Keratinocyte (primary cell): ENCODE measurements at regions not wholly inside any gene's neighbourhood (a gene's known extent, or its start where the extent isn't known, plus 50 kb on each side); places are given as distances from the start of the nearest gene placed in this dataset.

Source experiments
- DNase-seq: peaks from one replicate; pipeline ENCODE4 v3.0.0-alpha.2; 2011; ENCODE audit warnings: low read depth, missing footprints, low spot score
- FAIRE-seq: peaks from 2 replicates; lab custom pipeline; 2011; peaks lifted over from hg19 to GRCh38; lab: Jason Lieb, UNC
- H2AFZ ChIP-seq: 2 replicates; pipeline ENCODE4 v1.6.0; 2012; ENCODE audit warnings: low read length, control low read depth, inconsistent platforms; ENCODE audit not compliant: control insufficient read depth
- H3K27ac ChIP-seq: 2 replicates; pipeline ENCODE4 v1.5.1; 2011; ENCODE audit warnings: low read length; ENCODE audit not compliant: control insufficient read depth, insufficient read depth
- H3K27me3 ChIP-seq: 3 replicates; pipeline ENCODE4 v1.6.0; 2011; ENCODE audit warnings: low read length; ENCODE audit not compliant: control insufficient read depth, insufficient read depth; ENCODE audit errors: extremely low read depth
- H3K36me3 ChIP-seq, 2 experiments: 2 replicates in 1 of 2; 3 replicates in 1 of 2; pipeline ENCODE4 v1.5.1; 2011; ENCODE audit warnings: low read length in 2 of 2, mild to moderate bottlenecking in 1 of 2; ENCODE audit not compliant: control insufficient read depth in 2 of 2, insufficient read depth in 2 of 2; ENCODE audit errors: extremely low read depth in 1 of 2
- H3K4me1 ChIP-seq: 3 replicates; pipeline ENCODE4 v1.5.1; 2011; ENCODE audit warnings: low read length; ENCODE audit not compliant: control insufficient read depth, insufficient read depth; ENCODE audit errors: extremely low read depth
- H3K4me2 ChIP-seq: 3 replicates; pipeline ENCODE4 v1.6.0; 2011; ENCODE audit warnings: low read depth, low read length; ENCODE audit not compliant: control insufficient read depth, insufficient read depth; ENCODE audit errors: extremely low read depth
- H3K4me3 ChIP-seq, 3 experiments: fragments of 200-600 bp in 1 of 3; sonication (generic) in 1 of 3; 2 replicates in 2 of 3; 3 replicates in 1 of 3; pipeline ENCODE4 v1.5.1; 2011 to 2016; ENCODE audit warnings: low read length in 3 of 3, mild to moderate bottlenecking in 3 of 3, control low read depth in 2 of 3, inconsistent platforms in 1 of 3, low read depth in 1 of 3, mixed read lengths in 1 of 3, mixed run types in 1 of 3, moderate library complexity in 1 of 3; ENCODE audit not compliant: control insufficient read depth in 2 of 3, insufficient read depth in 2 of 3; ENCODE audit errors: extremely low read depth in 1 of 3
- H3K79me2 ChIP-seq: 2 replicates; pipeline ENCODE4 v1.6.0; 2012; ENCODE audit warnings: low read length; ENCODE audit not compliant: control insufficient read depth, insufficient read depth
- H3K9ac ChIP-seq: 3 replicates; pipeline ENCODE4 v1.6.0; 2011; ENCODE audit warnings: low read length; ENCODE audit not compliant: control insufficient read depth, insufficient read depth; ENCODE audit errors: extremely low read depth
- H3K9me1 ChIP-seq: 3 replicates; pipeline ENCODE4 v1.6.0; 2011; ENCODE audit warnings: low read length; ENCODE audit not compliant: control insufficient read depth, insufficient read depth; ENCODE audit errors: extremely low read depth
- H3K9me3 ChIP-seq: 2 replicates; pipeline ENCODE4 v1.5.1; 2012; ENCODE audit warnings: low read depth, low read length; ENCODE audit not compliant: control insufficient read depth
- H4K20me1 ChIP-seq: 3 replicates; pipeline ENCODE4 v1.6.0; 2011; ENCODE audit warnings: low read length; ENCODE audit not compliant: control insufficient read depth, insufficient read depth; ENCODE audit errors: extremely low read depth
- CTCF ChIP-seq, 3 experiments: IDR thresholded peaks in 1 of 3; conservative IDR thresholded peaks in 1 of 3; optimal IDR thresholded peaks in 1 of 3; 2 replicates in 2 of 3; 3 replicates in 1 of 3; pipeline versions ENCODE3 to v1.5.1; 2011; ENCODE audit warnings: low read length in 3 of 3, mild to moderate bottlenecking in 3 of 3, moderate library complexity in 2 of 3, control low read depth in 1 of 3, inconsistent platforms in 1 of 3; ENCODE audit not compliant: insufficient read depth in 2 of 3; ENCODE audit errors: extremely low read depth in 1 of 3
- EZH2 ChIP-seq: IDR thresholded peaks from one replicate; pipeline ENCODE4 v1.6.1; 2012; ENCODE audit warnings: inconsistent platforms, mild to moderate bottlenecking, low read length, moderate library complexity
- dilution Hi-C: fragments of 300-500 bp; cut with MboI; formaldehyde crosslinking; loops from one replicate; pipeline ENCODE4 v1.7.0; 2020; ENCODE audit warnings: low sequenced_read_pairs; ENCODE audit not compliant: extremely low pct_ligation_motif_present

GRCh38 chr2:109038992-109039391 lies 50.0 kb upstream of the EDAR start:
- Histone ChIP-seq H4K20me1 (no peaks in the 10 kb centered on the region), H3K4me3 (no peak overlapping the region), H3K27ac (no peak overlapping the region), H3K9ac (no peak overlapping the region), H2AFZ (no peak overlapping the region), H3K36me3 (no peaks in the 10 kb centered on the region), H3K79me2 (no peaks in the 10 kb centered on the region), H3K9me1 (no peaks in the 10 kb centered on the region), H3K4me1 (no peaks in the 10 kb centered on the region), H3K27me3 (no peaks in the 10 kb centered on the region), H3K4me2 (no peak overlapping the region), H3K9me3 (no peaks in the 10 kb centered on the region)
- FAIRE-seq (no peak), DNase-seq (no peak)
- TF ChIP-seq CTCF (optimal IDR thresholded peaks at IDR 0.05 in 1 of 3, IDR thresholded peaks at IDR 0.05 in 1 of 3, conservative IDR thresholded peaks at IDR 0.05 in 1 of 3; ENCODE audit: extremely low read depth in 1 of 3, insufficient read depth in 2 of 3, low read length in 3 of 3) (no peak), EZH2 (no peak)
- dilution Hi-C loops = no loop called here
